PC-9 (cell line): ENCODE measurements at regions not wholly inside any gene's neighbourhood (a gene's known extent, or its start where the extent isn't known, plus 50 kb on each side); places are given as distances from the start of the nearest gene placed in this dataset.

Source experiments
- EZH2 ChIP-seq: fragments of 200-600 bp; sonication (generic); IDR thresholded peaks from 2 replicates; pipeline ENCODE4 v1.8.0; 2017; ENCODE audit warnings: antibody characterized with exemption, low read depth
- TF ChIP-seq, protein P1 (sequence below): fragments of 200-600 bp; sonication (generic); conservative IDR thresholded peaks from 2 replicates; pipeline ENCODE4 v1.6.1; 2017; ENCODE audit warnings: mixed run types, antibody characterized with exemption, mild to moderate bottlenecking, moderate library complexity

DNA sequence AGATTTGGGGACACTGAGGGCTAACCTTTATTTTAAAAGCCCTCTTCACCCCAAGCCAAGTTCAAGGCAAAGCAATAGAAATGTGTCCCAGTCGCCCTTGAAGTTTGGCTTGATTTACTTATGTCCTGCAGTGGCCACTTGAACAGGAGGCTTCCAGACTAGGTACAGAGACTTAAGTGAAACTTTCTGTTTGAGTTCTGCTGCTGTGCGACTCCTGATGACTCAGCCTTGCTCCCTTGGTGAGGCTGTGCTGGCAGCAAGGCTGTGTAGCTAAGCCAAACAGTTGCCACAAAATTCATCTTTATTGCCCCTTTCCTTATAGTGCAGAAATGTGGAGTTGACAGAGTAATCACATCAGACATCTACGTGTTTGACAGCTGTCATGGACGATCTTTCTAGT is 68.8 kb upstream of the NTRK2 start:
- TF ChIP-seq, protein P1, sequence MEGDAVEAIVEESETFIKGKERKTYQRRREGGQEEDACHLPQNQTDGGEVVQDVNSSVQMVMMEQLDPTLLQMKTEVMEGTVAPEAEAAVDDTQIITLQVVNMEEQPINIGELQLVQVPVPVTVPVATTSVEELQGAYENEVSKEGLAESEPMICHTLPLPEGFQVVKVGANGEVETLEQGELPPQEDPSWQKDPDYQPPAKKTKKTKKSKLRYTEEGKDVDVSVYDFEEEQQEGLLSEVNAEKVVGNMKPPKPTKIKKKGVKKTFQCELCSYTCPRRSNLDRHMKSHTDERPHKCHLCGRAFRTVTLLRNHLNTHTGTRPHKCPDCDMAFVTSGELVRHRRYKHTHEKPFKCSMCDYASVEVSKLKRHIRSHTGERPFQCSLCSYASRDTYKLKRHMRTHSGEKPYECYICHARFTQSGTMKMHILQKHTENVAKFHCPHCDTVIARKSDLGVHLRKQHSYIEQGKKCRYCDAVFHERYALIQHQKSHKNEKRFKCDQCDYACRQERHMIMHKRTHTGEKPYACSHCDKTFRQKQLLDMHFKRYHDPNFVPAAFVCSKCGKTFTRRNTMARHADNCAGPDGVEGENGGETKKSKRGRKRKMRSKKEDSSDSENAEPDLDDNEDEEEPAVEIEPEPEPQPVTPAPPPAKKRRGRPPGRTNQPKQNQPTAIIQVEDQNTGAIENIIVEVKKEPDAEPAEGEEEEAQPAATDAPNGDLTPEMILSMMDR, result no peak
- TF ChIP-seq EZH2, result no peak
